Mesodermal cell (in vitro differentiated cells): ENCODE measurements at regions not wholly inside any gene's neighbourhood (a gene's known extent, or its start where the extent isn't known, plus 50 kb on each side); places are given as distances from the start of the nearest gene placed in this dataset.
"Not testable (repeated sequence)": the region's sequence is repeated elsewhere in the genome, so short reads cannot be mapped to it uniquely, and the experiment has no call there.

Experiments used
- H3K27ac ChIP-seq: 2 replicates; pipeline ENCODE4 v1.7.0; 2013; ENCODE audit warnings: mild to moderate bottlenecking, low read depth, low read length, moderate library complexity; ENCODE audit not compliant: severe bottlenecking
- H3K36me3 ChIP-seq: 2 replicates; pipeline ENCODE4 v1.7.1; 2013; ENCODE audit warnings: mild to moderate bottlenecking, low read length, moderate library complexity; ENCODE audit not compliant: control insufficient read depth, insufficient read depth
- H3K4me1 ChIP-seq: one replicate; pipeline ENCODE4 v1.7.1; 2013; ENCODE audit warnings: mild to moderate bottlenecking, low read length; ENCODE audit not compliant: insufficient read depth, control insufficient read depth, poor library complexity, severe bottlenecking
- H3K4me3 ChIP-seq: 2 replicates; pipeline ENCODE4 v1.7.0; 2013; ENCODE audit warnings: low read length, control low read depth, mild to moderate bottlenecking; ENCODE audit not compliant: insufficient read depth, poor library complexity, severe bottlenecking; ENCODE audit errors: extremely low read depth
- H3K9me3 ChIP-seq: 2 replicates; pipeline ENCODE4 v1.7.1; 2013; ENCODE audit warnings: mild to moderate bottlenecking, low read length, moderate library complexity; ENCODE audit not compliant: control insufficient read depth
- WGBS, 2 experiments: methylation state at CpG; one replicate each; pipeline ENCODE4 v1.1.5; 2013; ENCODE audit warnings: missing lambda C conversion rate in 2 of 2; ENCODE audit not compliant: insufficient coverage in 2 of 2; 5-methylcytosine and 5-hydroxymethylcytosine counted together

DNA sequence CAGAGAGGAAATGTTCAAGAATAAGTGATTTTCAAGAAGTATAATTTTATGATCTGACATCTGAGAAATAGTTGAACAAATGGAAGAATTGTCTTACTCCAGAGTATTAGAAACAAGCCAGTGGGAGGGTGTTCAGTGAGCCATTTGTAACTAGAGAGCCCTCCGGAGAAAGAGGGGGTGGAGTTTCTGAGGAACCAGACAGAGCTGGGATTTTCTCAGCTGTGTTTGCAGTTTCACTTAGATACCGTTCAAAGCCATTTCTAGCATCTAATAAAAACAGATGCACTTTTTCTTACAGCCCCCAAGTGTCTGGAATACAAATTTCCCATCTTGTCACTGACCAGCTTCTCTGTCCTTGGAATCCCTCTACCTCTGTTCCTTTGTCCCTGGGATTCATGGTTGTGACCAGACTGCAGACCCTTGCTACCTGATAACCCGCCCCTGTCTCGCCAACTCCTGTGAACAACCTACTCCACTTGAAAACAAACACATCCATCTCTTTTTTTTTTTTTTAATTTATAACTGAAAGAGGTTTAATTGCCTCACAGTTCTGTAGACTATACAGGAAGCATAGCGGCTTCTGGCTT lies 132.8 kb upstream of the KLF3 start:
- WGBS, 2 experiments = 28 to 64% methylated on average over 2 to 3 of the region's 5 CpGs
- H3K27ac ChIP-seq = no peak overlapping the region
- H3K4me1 ChIP-seq = peaks cover 6% of the 10 kb centered on the region
- H3K9me3 ChIP-seq = no peaks in the 10 kb centered on the region
- no peak overlapping the region for H3K4me3 ChIP-seq
- no peaks in the 10 kb centered on the region for H3K36me3 ChIP-seq

DNA sequence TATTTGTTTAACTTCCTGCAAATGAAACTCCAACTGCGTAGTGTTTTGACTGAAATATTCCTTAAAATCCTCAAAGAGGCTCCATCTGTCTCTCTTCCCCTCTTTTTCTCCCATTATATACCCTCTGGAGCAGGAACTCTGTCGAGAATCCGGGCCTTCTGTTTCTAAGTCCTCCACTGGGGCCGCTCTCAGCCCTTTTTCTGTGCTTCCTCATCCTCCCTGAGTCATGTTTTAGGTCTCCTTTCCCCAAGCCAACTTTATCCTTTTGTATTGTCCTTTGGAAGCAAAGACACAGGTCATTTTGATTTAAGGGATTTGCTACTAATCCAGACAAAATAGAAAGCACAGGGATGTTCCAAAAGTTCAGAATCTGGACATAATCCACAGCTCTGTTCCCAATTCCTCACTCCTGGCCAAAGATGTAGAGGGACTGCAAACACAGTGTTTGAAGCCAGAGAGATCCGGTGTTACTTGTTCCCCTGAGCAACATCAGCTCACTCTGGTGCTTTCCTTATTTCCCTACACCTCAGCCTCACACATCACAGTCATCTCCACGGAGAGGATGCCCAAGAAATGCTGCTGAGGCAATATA lies 131.0 kb upstream of the KLF3 start:
- Histone ChIP-seq H3K36me3 (no peaks in the 10 kb centered on the region), H3K4me1 (peaks cover 6% of the 10 kb centered on the region), H3K4me3 (no peak overlapping the region), H3K9me3 (no peaks in the 10 kb centered on the region), H3K27ac (no peak overlapping the region)
- WGBS, 2 experiments = 92 to 93% methylated on average over 5 of the region's 6 CpGs

DNA sequence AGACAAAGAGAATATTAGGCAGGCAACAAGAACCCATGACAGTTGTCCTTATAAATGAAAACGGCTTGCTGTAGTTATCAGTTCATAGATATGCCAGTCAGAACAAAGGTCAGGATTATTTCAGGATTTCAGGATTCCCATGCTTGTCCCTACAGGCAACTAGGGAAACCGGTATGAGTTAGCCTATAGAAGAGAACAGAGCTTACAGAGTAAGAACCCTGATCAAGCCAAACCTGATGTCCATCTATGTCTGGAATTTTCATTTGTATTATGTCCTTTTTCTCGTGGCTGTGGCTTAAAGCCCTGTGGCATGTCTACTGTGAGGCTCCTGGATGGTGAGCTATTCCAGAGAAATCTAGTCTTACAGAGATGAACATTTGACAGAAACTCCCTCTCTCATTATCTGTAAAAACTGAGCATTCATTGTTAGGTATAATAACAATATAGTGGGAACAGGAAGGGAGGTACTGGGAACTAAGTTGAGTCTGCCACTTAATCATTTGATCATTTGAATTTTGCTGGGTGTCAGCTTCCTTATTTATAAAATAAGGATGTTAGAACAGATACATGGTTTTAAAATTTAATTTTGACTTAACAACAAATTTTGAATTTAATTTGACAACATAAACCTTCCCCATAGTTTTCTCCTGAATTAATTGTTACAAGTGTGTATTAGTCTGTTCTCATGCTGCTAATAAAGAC lies 129.5 kb upstream of the KLF3 start:
- no peak overlapping the region for H3K27ac ChIP-seq
- WGBS, 2 experiments = 92 to 100% methylated on average over 1 to 3 of the region's 3 CpGs
- no peak overlapping the region for H3K4me3 ChIP-seq
- no peaks in the 10 kb centered on the region for H3K36me3 ChIP-seq
- H3K9me3 ChIP-seq = no peaks in the 10 kb centered on the region
- peaks cover 3% of the 10 kb centered on the region for H3K4me1 ChIP-seq

DNA sequence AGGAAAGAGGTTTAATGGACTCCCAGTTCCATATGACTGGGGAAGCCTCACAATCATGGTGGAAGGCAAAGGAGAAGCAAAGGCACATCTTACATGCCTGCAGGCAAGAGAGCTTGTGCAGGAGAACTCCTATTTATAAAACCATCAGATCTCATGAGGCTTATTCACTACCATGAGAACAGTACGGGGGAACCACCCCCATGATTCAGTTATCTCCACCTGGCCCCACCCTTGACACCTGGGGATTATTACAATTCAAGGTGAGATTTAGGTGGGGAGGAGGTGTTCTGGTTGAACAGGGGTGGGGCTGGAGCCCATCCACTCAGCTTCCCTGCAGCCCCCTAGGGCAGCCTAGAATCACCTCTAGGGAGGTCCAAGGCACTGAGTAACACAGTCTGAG lies 128.9 kb upstream of the KLF3 start:
- H3K36me3 ChIP-seq, H3K4me3 ChIP-seq, H3K9me3 ChIP-seq, H3K27ac ChIP-seq, H3K4me1 ChIP-seq: not testable (repeated sequence)
- WGBS, 2 experiments = no CpG with 5 or more reads among the region's 1 CpG

DNA sequence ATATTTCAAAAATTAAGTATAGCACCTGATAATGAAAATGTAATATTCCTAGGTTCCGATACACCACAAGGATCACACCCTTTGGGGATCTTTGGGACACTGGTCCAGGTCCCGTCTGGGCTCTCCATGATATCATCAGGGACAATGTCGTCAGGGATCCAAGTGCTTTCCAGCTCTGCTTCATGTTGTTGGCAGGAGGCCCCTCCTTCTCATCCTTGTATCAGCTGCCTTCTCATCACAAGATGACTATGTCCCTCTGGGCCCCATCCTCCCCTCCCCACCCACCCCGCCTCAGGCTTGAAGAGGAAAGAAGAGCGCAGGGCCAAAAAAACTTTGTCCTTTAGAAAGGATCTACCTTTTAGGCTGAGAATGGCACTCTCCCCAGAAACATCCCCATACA lies 128.3 kb upstream of the KLF3 start:
- Histone ChIP-seq H3K9me3 (no peaks in the 10 kb centered on the region), H3K36me3 (no peaks in the 10 kb centered on the region), H3K4me1 (no peaks in the 10 kb centered on the region), H3K27ac (no peak overlapping the region), H3K4me3 (no peak overlapping the region)
- 88 to 96% methylated on average over 3 of the region's 5 CpGs for WGBS, 2 experiments

DNA sequence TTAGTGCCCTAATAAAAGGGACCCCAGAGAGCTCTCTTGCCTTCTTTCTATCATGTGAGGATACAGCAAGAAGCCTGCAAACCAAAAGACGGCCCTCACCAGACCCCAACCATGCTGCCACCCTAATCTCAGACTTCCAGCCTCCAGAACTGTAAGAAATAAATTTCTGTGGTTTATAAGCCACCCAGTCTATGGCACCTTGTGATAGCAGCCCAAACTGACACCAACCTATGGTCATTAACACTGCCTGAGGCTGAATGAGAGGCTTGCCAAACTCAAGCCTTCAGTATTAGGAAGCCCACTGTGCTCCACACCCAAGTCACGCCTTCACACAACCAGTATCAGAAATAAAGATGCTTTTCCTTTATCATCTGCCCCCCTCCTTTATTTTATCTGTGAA lies 127.3 kb upstream of the KLF3 start:
- no peaks in the 10 kb centered on the region for H3K36me3 ChIP-seq
- H3K9me3 ChIP-seq = no peaks in the 10 kb centered on the region
- no peaks in the 10 kb centered on the region for H3K4me1 ChIP-seq
- no CpG with 5 or more reads among the region's 2 CpGs for WGBS, 2 experiments
- no peak overlapping the region for H3K4me3 ChIP-seq
- H3K27ac ChIP-seq = no peak overlapping the region

DNA sequence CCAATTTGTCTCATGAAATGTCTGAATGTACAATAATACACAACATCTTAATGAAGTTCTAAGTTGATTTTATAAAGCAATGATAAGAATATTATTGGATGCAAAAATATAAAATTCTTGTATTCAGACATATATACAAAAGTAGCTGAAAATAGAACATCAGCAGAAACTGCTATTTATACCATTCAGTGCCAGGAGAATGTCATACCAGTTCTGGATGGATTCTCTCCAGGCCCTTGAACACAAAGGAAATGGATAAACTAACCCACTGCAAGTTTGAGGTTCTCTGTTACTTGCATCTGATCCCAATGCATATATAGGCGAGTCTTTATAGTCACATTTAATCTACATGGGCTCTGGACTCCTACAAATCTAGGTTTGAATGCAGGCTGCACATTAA lies 126.3 kb upstream of the KLF3 start:
- no peak overlapping the region for H3K4me3 ChIP-seq
- no CpG with 5 or more reads among the region's 1 CpG for WGBS, 2 experiments
- no peaks in the 10 kb centered on the region for H3K4me1 ChIP-seq
- no peaks in the 10 kb centered on the region for H3K36me3 ChIP-seq
- no peak overlapping the region for H3K27ac ChIP-seq
- H3K9me3 ChIP-seq = no peaks in the 10 kb centered on the region

DNA sequence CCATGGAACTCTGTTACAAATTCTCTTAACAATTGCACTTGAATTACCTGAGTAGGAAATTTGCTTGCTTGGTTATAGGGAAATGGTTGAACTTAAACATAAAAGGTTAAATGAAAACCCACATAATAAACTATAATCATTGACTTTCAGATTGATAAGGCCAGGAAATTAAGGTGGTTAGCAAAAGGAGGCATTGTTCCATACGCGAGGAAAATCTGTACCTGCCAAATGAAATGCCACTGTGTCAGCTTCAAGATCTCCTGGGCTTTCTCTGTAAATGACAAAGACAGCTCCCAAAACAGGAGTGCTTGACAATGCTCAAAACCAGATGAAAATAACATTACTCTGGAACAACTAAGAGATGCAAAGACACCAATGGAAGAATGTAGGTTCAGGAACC lies 125.5 kb upstream of the KLF3 start:
- H3K36me3 ChIP-seq = no peaks in the 10 kb centered on the region
- WGBS, 2 experiments = 100% methylated on average over 2 of the region's 2 CpGs
- H3K4me3 ChIP-seq = no peak overlapping the region
- no peak overlapping the region for H3K27ac ChIP-seq
- no peaks in the 10 kb centered on the region for H3K4me1 ChIP-seq
- H3K9me3 ChIP-seq = no peaks in the 10 kb centered on the region

DNA sequence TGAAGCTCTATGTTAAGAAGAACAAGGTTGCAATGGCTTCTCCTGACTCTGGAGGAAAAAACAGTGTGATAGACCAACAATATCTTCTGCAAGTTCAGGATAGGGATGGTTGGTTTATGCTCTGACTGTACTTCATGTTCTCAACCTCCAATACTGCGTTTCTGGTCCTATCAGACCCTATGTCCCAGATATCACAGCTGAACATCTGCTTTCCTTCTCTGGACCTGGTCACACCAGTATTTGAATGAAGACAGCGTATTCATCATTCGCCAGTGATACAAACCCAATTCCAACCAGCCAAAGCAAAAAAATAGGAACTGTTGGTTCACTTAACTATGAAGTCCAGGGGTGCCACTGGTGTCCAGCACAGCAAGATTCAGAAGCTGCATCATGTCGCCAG lies 124.5 kb upstream of the KLF3 start:
- WGBS, 2 experiments = 78 to 91% methylated on average over 3 to 4 of the region's 4 CpGs

DNA sequence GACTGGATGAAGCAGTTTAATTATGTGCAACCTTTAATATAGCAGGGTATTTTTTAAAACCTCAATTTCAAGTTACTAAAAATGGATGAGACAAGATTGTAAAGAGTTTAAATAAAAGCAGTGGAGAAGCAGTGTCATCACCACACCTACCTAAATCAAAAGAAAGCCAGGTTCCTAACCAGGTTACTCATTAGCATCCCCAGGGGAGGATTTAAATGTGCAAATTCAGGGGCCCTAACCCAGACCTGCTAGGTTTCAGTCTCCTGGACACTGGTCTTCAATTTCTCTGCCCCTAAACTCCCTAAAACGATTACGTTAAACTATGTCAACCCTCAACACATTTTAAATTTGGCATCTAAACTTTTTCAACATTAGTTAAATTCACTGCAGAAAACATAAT lies 116.9 kb upstream of the KLF3 start:
- no peaks in the 10 kb centered on the region for H3K4me1 ChIP-seq
- no peak overlapping the region for H3K27ac ChIP-seq
- 71% methylated on average over 2 of the region's 2 CpGs; no CpG with 5 or more reads in 1 of the 2 experiments for WGBS, 2 experiments
- H3K4me3 ChIP-seq = no peak overlapping the region
- H3K9me3 ChIP-seq = no peaks in the 10 kb centered on the region
- H3K36me3 ChIP-seq = no peaks in the 10 kb centered on the region

More for the DNA sequence above, 124.5 kb upstream of the KLF3 start:
- Histone ChIP-seq H3K4me1 (no peaks in the 10 kb centered on the region), H3K4me3 (no peak overlapping the region), H3K36me3 (no peaks in the 10 kb centered on the region), H3K9me3 (no peaks in the 10 kb centered on the region), H3K27ac (no peak overlapping the region)

DNA sequence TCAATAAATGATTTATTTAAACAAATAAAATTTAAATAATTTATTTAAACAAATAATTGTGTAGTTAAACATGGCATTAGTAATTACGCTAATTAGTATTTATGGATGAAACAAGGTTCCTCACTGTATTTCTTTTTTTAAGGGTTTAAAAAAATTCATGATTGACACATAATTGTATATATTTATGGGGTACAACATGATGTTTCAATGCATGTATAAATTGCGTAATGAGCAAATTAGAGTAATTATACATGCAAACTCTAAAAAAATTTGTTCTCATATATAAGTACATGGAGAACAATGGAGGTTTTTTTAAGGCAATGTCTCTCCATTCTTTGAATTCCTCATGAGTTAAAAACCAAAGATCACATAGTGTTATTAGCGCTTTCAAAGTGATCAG lies 115.7 kb upstream of the KLF3 start:
- H3K4me3 ChIP-seq = no peak overlapping the region
- H3K4me1 ChIP-seq = no peaks in the 10 kb centered on the region
- no peaks in the 10 kb centered on the region for H3K9me3 ChIP-seq
- H3K27ac ChIP-seq = no peak overlapping the region
- no peaks in the 10 kb centered on the region for H3K36me3 ChIP-seq
- WGBS, 2 experiments = no CpG with 5 or more reads among the region's 3 CpGs
